ENCODE measurements at regions not wholly inside any gene's neighbourhood (a gene's known extent, or its start where the extent isn't known, plus 50 kb on each side); places are given as distances from the start of the nearest gene placed in this dataset.
A peak's percentile ranks its signal among the peaks of the same experiment; 100 is the strongest.

- no peak for TF ChIP-seq CTCF (IDR thresholded peaks at IDR 0.05; ENCODE audit: low read depth, low read length)
These were observed 105.7 kb upstream of the TMEM161B start for GRCh38 chr5:88374391-88374790.

GRCh38 chr5:88370824-88371223 is 102.2 kb upstream of the TMEM161B start:
- no peak for TF ChIP-seq CTCF (IDR thresholded peaks at IDR 0.05; ENCODE audit: low read depth, low read length)
- no peak overlapping the region for H3K4me3 ChIP-seq (replicated peaks in 1 of 2; ENCODE audit: low read depth in 2 of 2, low read length in 2 of 2)
- DNase-seq (ENCODE audit: low read depth in 2 of 2), result no peak

More at GRCh38 chr5:88374391-88374790, 105.7 kb upstream of the TMEM161B start:
- DNase-seq (ENCODE audit: low read depth in 2 of 2), result no peak
- H3K4me3 ChIP-seq (replicated peaks in 1 of 2; ENCODE audit: low read depth in 2 of 2, low read length in 2 of 2), result no peak overlapping the region

GRCh38 chr5:88368201-88368600 is 99.6 kb upstream of the TMEM161B start:
- no peak overlapping the region for H3K4me3 ChIP-seq (replicated peaks in 1 of 2; ENCODE audit: low read depth in 2 of 2, low read length in 2 of 2)
- DNase-seq (ENCODE audit: low read depth in 2 of 2), result no peak
- no peak for TF ChIP-seq CTCF (IDR thresholded peaks at IDR 0.05; ENCODE audit: low read depth, low read length)

- TF ChIP-seq CTCF (IDR thresholded peaks at IDR 0.05; ENCODE audit: low read depth, low read length), result no peak
- no peak for DNase-seq (ENCODE audit: low read depth in 2 of 2)
- H3K4me3 ChIP-seq (replicated peaks in 1 of 2; ENCODE audit: low read depth in 2 of 2, low read length in 2 of 2), result no peak overlapping the region
These were observed 96.3 kb upstream of the TMEM161B start for GRCh38 chr5:88364991-88365390.

GRCh38 chr5:88355490-88356050 is 86.9 kb upstream of the TMEM161B start:
- H3K4me3 ChIP-seq (replicated peaks in 1 of 2; ENCODE audit: low read depth in 2 of 2, low read length in 2 of 2), result no peak overlapping the region
- no peak for TF ChIP-seq CTCF (IDR thresholded peaks at IDR 0.05; ENCODE audit: low read depth, low read length)
- peak in 1 of 2 donors; percentile 3 for DNase-seq (ENCODE audit: low read depth in 2 of 2)

GRCh38 chr5:88325868-88326267 is 57.2 kb upstream of the TMEM161B start:
- no peak for DNase-seq (ENCODE audit: low read depth in 2 of 2)
- no peak for TF ChIP-seq CTCF (IDR thresholded peaks at IDR 0.05; ENCODE audit: low read depth, low read length)

GRCh38 chr5:88322785-88323184 is 54.1 kb upstream of the TMEM161B start:
- no peak for DNase-seq (ENCODE audit: low read depth in 2 of 2)
- TF ChIP-seq CTCF (IDR thresholded peaks at IDR 0.05; ENCODE audit: low read depth, low read length), result no peak
- no peak overlapping the region for H3K4me3 ChIP-seq (replicated peaks in 1 of 2; ENCODE audit: low read depth in 2 of 2, low read length in 2 of 2)

More at GRCh38 chr5:88325868-88326267, 57.2 kb upstream of the TMEM161B start:
- no peak overlapping the region for H3K4me3 ChIP-seq (replicated peaks in 1 of 2; ENCODE audit: low read depth in 2 of 2, low read length in 2 of 2)
